ENCODE measurements at regions not wholly inside any gene's neighbourhood (a gene's known extent, or its start where the extent isn't known, plus 50 kb on each side); places are given as distances from the start of the nearest gene placed in this dataset.

GRCh38 chr13:104961246-104961645, 1574.2 kb downstream of the EFNB2 start:
- no peak overlapping the region for H3K27ac ChIP-seq
- no peaks in the 10 kb centered on the region for H3K27me3 ChIP-seq
- no peaks in the 10 kb centered on the region for H3K9me3 ChIP-seq
- no peaks in the 10 kb centered on the region for H3K36me3 ChIP-seq
- H3K4me3 ChIP-seq (ENCODE audit: low read depth in 1 of 2, low read length in 1 of 2), result no peak overlapping the region
- TF ChIP-seq, protein P1, sequence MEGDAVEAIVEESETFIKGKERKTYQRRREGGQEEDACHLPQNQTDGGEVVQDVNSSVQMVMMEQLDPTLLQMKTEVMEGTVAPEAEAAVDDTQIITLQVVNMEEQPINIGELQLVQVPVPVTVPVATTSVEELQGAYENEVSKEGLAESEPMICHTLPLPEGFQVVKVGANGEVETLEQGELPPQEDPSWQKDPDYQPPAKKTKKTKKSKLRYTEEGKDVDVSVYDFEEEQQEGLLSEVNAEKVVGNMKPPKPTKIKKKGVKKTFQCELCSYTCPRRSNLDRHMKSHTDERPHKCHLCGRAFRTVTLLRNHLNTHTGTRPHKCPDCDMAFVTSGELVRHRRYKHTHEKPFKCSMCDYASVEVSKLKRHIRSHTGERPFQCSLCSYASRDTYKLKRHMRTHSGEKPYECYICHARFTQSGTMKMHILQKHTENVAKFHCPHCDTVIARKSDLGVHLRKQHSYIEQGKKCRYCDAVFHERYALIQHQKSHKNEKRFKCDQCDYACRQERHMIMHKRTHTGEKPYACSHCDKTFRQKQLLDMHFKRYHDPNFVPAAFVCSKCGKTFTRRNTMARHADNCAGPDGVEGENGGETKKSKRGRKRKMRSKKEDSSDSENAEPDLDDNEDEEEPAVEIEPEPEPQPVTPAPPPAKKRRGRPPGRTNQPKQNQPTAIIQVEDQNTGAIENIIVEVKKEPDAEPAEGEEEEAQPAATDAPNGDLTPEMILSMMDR (IDR thresholded peaks at IDR 0.05), result no peak
- no peaks in the 10 kb centered on the region for H3K4me1 ChIP-seq (ENCODE audit: control insufficient read depth in 1 of 2, insufficient read depth in 1 of 2, low read depth in 1 of 2, low read length in 1 of 2)

DNA sequence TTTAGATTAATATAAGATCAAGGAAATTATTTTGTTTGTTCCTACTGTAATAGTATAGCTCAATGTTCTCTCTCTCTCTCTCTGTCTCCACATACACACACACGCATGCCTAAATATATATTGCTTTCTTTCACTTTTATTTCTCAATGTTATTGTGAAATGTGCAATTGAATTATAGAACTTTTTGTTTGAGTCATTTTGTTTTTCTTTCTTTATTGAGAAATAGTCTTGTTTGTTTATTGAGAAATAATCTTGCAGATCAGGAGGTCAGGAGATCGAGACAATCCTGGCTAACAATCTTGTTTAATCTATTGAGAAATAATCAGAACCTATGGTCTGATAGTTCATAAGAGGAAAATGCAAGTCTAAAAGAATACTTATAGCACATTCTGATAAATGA, 1581.3 kb downstream of the EFNB2 start:
- TF ChIP-seq, protein P1 (IDR thresholded peaks at IDR 0.05), result no peak
- Histone ChIP-seq H3K36me3 (no peaks in the 10 kb centered on the region), H3K4me1 (ENCODE audit: control insufficient read depth in 1 of 2, insufficient read depth in 1 of 2, low read depth in 1 of 2, low read length in 1 of 2) (no peaks in the 10 kb centered on the region), H3K27ac (no peak overlapping the region), H3K27me3 (no peaks in the 10 kb centered on the region), H3K9me3 (no peaks in the 10 kb centered on the region), H3K4me3 (ENCODE audit: low read depth in 1 of 2, low read length in 1 of 2) (no peak overlapping the region)

DNA sequence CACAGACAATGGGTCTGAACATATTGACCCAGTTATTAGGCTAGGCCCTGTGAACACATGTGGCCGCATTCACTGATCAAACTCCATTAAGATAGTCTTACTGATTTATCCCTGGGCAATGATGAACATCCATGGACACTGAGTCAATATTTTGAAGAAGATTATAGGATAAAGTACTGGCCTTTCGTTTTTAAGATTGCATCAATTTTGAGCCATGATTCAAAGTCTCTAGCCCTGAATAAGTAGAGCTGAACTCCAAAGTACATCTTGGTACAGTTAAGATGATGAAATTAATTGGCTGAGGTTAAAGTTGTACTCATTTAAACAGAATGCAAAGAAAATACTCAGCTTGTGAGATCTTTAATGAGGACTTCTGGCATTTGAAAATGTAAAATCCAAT, 1581.9 kb downstream of the EFNB2 start:
- TF ChIP-seq, protein P1 (IDR thresholded peaks at IDR 0.05), result no peak
- H3K9me3 ChIP-seq, result no peaks in the 10 kb centered on the region
- H3K27ac ChIP-seq, result no peak overlapping the region
- no peaks in the 10 kb centered on the region for H3K4me1 ChIP-seq (ENCODE audit: control insufficient read depth in 1 of 2, insufficient read depth in 1 of 2, low read depth in 1 of 2, low read length in 1 of 2)
- H3K27me3 ChIP-seq, result no peaks in the 10 kb centered on the region
- no peak overlapping the region for H3K4me3 ChIP-seq (ENCODE audit: low read depth in 1 of 2, low read length in 1 of 2)
- H3K36me3 ChIP-seq, result no peaks in the 10 kb centered on the region

- H3K36me3 ChIP-seq, result no peaks in the 10 kb centered on the region
- H3K4me3 ChIP-seq (ENCODE audit: low read depth in 1 of 2, low read length in 1 of 2), result no peak overlapping the region
- H3K27me3 ChIP-seq, result no peaks in the 10 kb centered on the region
- TF ChIP-seq, protein P1 (IDR thresholded peaks at IDR 0.05), result no peak
- no peaks in the 10 kb centered on the region for H3K9me3 ChIP-seq
- H3K27ac ChIP-seq, result no peak overlapping the region
- no peaks in the 10 kb centered on the region for H3K4me1 ChIP-seq (ENCODE audit: control insufficient read depth in 1 of 2, insufficient read depth in 1 of 2, low read depth in 1 of 2, low read length in 1 of 2)
Observed at GRCh38 chr13:104949840-104950740, 1585.4 kb downstream of the EFNB2 start.

GRCh38 chr13:104944176-104944575, 1591.3 kb downstream of the EFNB2 start:
- H3K27me3 ChIP-seq, result no peaks in the 10 kb centered on the region
- no peaks in the 10 kb centered on the region for H3K9me3 ChIP-seq
- no peaks in the 10 kb centered on the region for H3K36me3 ChIP-seq
- H3K4me1 ChIP-seq (ENCODE audit: control insufficient read depth in 1 of 2, insufficient read depth in 1 of 2, low read depth in 1 of 2, low read length in 1 of 2), result no peaks in the 10 kb centered on the region
- H3K4me3 ChIP-seq (ENCODE audit: low read depth in 1 of 2, low read length in 1 of 2), result no peak overlapping the region
- TF ChIP-seq, protein P1 (IDR thresholded peaks at IDR 0.05), result no peak
- no peak overlapping the region for H3K27ac ChIP-seq

Data from neutrophil (primary cell).